ENCODE measurements at regions not wholly inside any gene's neighbourhood (a gene's known extent, or its start where the extent isn't known, plus 50 kb on each side); places are given as distances from the start of the nearest gene placed in this dataset.

- FAIRE-seq = no peak
- no peak for DNase-seq (ENCODE audit: extremely low spot score, insufficient read length, low read depth)
Observed at GRCh38 chr10:4088354-4089066, 303.5 kb upstream of the KLF6 start.

GRCh38 chr10:4086131-4086898 lies 301.3 kb upstream of the KLF6 start:
- no peak for DNase-seq (ENCODE audit: extremely low spot score, insufficient read length, low read depth)
- FAIRE-seq = no peak

GRCh38 chr10:4083509-4084003 lies 298.5 kb upstream of the KLF6 start:
- DNase-seq (ENCODE audit: extremely low spot score, insufficient read length, low read depth) (no peak), FAIRE-seq (no peak)

GRCh38 chr10:4082861-4083260 lies 297.9 kb upstream of the KLF6 start:
- DNase-seq (ENCODE audit: extremely low spot score, insufficient read length, low read depth) (no peak), FAIRE-seq (no peak)

- DNase-seq (ENCODE audit: extremely low spot score, insufficient read length, low read depth) = no peak
- FAIRE-seq = no peak
Observed at GRCh38 chr10:4081685-4082111, 296.7 kb upstream of the KLF6 start.

- DNase-seq (ENCODE audit: extremely low spot score, insufficient read length, low read depth) (no peak), FAIRE-seq (no peak)
Observed at GRCh38 chr10:4080225-4080805, 295.3 kb upstream of the KLF6 start.

GRCh38 chr10:4079803-4080202 lies 294.8 kb upstream of the KLF6 start:
- FAIRE-seq (no peak), DNase-seq (ENCODE audit: extremely low spot score, insufficient read length, low read depth) (no peak)

- no peak for FAIRE-seq
Observed at GRCh38 chr10:4077804-4078203, 292.8 kb upstream of the KLF6 start.

GRCh38 chr10:4076983-4077382 lies 292.0 kb upstream of the KLF6 start:
- FAIRE-seq (no peak), DNase-seq (ENCODE audit: extremely low spot score, insufficient read length, low read depth) (no peak)

More at GRCh38 chr10:4077804-4078203, 292.8 kb upstream of the KLF6 start:
- DNase-seq (ENCODE audit: extremely low spot score, insufficient read length, low read depth) = no peak

GRCh38 chr10:4075443-4075842 lies 290.4 kb upstream of the KLF6 start:
- no peak for DNase-seq (ENCODE audit: extremely low spot score, insufficient read length, low read depth)
- FAIRE-seq = no peak

- no peak for DNase-seq (ENCODE audit: extremely low spot score, insufficient read length, low read depth)
- FAIRE-seq = no peak
Observed at GRCh38 chr10:4074545-4075407, 289.8 kb upstream of the KLF6 start.

- DNase-seq (ENCODE audit: extremely low spot score, insufficient read length, low read depth) (no peak), FAIRE-seq (no peak)
Observed at GRCh38 chr10:4073912-4074311, 288.9 kb upstream of the KLF6 start.

GRCh38 chr10:4070921-4071660 lies 286.1 kb upstream of the KLF6 start:
- FAIRE-seq = no peak
- DNase-seq (ENCODE audit: extremely low spot score, insufficient read length, low read depth) = no peak

GRCh38 chr10:4070184-4070583 lies 285.2 kb upstream of the KLF6 start:
- no peak for FAIRE-seq
- no peak for DNase-seq (ENCODE audit: extremely low spot score, insufficient read length, low read depth)

- DNase-seq (ENCODE audit: extremely low spot score, insufficient read length, low read depth) (no peak), FAIRE-seq (no peak)
Observed at GRCh38 chr10:4069491-4069890, 284.5 kb upstream of the KLF6 start.

- no peak for DNase-seq (ENCODE audit: extremely low spot score, insufficient read length, low read depth)
- FAIRE-seq = no peak
Observed at GRCh38 chr10:4068629-4069028, 283.6 kb upstream of the KLF6 start.

- FAIRE-seq = no peak
- DNase-seq (ENCODE audit: extremely low spot score, insufficient read length, low read depth) = no peak
Observed at GRCh38 chr10:4067931-4068561, 283.0 kb upstream of the KLF6 start.

- no peak for FAIRE-seq
- DNase-seq (ENCODE audit: extremely low spot score, insufficient read length, low read depth) = no peak
Observed at GRCh38 chr10:4067531-4067930, 282.5 kb upstream of the KLF6 start.

All from GM18507 (cell line).